ENCODE measurements at regions not wholly inside any gene's neighbourhood (a gene's known extent, or its start where the extent isn't known, plus 50 kb on each side); places are given as distances from the start of the nearest gene placed in this dataset.

GRCh38 chr2:217657252-217657651, 345.5 kb downstream of the TNS1 start:
- TF ChIP-seq CTCF (IDR thresholded peaks at IDR 0.05; ENCODE audit: unreplicated experiment) = no peak
- Mint-ChIP-seq H3K4me3 (ENCODE audit: unreplicated experiment) (no peak overlapping the region), H3K4me1 (ENCODE audit: unreplicated experiment) (peaks cover 3% of the 10 kb centered on the region), H3K27ac (ENCODE audit: unreplicated experiment) (no peak overlapping the region), H3K36me3 (ENCODE audit: low read depth, unreplicated experiment) (no peaks in the 10 kb centered on the region), H3K9me3 (ENCODE audit: unreplicated experiment) (no peaks in the 10 kb centered on the region), H3K27me3 (ENCODE audit: unreplicated experiment) (no peaks in the 10 kb centered on the region)
- DNase-seq (ENCODE audit: low spot score) = no peak

- no peak for TF ChIP-seq CTCF (IDR thresholded peaks at IDR 0.05; ENCODE audit: unreplicated experiment)
- DNase-seq (ENCODE audit: low spot score) = no peak
- H3K4me3 Mint-ChIP-seq (ENCODE audit: unreplicated experiment) = no peak overlapping the region
- H3K4me1 Mint-ChIP-seq (ENCODE audit: unreplicated experiment) = peaks cover 3% of the 10 kb centered on the region
- H3K36me3 Mint-ChIP-seq (ENCODE audit: low read depth, unreplicated experiment) = no peaks in the 10 kb centered on the region
- H3K9me3 Mint-ChIP-seq (ENCODE audit: unreplicated experiment) = no peaks in the 10 kb centered on the region
- no peak overlapping the region for H3K27ac Mint-ChIP-seq (ENCODE audit: unreplicated experiment)
- H3K27me3 Mint-ChIP-seq (ENCODE audit: unreplicated experiment) = no peaks in the 10 kb centered on the region
Observed at GRCh38 chr2:217656316-217656715, 346.5 kb downstream of the TNS1 start.

- Mint-ChIP-seq H3K9me3 (ENCODE audit: unreplicated experiment) (no peaks in the 10 kb centered on the region), H3K27me3 (ENCODE audit: unreplicated experiment) (no peaks in the 10 kb centered on the region), H3K4me1 (ENCODE audit: unreplicated experiment) (peaks cover 3% of the 10 kb centered on the region), H3K36me3 (ENCODE audit: low read depth, unreplicated experiment) (no peaks in the 10 kb centered on the region), H3K27ac (ENCODE audit: unreplicated experiment) (no peak overlapping the region), H3K4me3 (ENCODE audit: unreplicated experiment) (no peak overlapping the region)
- no peak for TF ChIP-seq CTCF (IDR thresholded peaks at IDR 0.05; ENCODE audit: unreplicated experiment)
- DNase-seq (ENCODE audit: low spot score) = no peak
Observed at GRCh38 chr2:217655651-217656050, 347.1 kb downstream of the TNS1 start.

GRCh38 chr2:217654168-217654567, 348.6 kb downstream of the TNS1 start:
- H3K27ac Mint-ChIP-seq (ENCODE audit: unreplicated experiment) = no peak overlapping the region
- TF ChIP-seq CTCF (IDR thresholded peaks at IDR 0.05; ENCODE audit: unreplicated experiment) = no peak
- peaks cover 3% of the 10 kb centered on the region for H3K4me1 Mint-ChIP-seq (ENCODE audit: unreplicated experiment)
- no peak for DNase-seq (ENCODE audit: low spot score)
- H3K4me3 Mint-ChIP-seq (ENCODE audit: unreplicated experiment) = no peak overlapping the region
- no peaks in the 10 kb centered on the region for H3K36me3 Mint-ChIP-seq (ENCODE audit: low read depth, unreplicated experiment)
- H3K27me3 Mint-ChIP-seq (ENCODE audit: unreplicated experiment) = no peaks in the 10 kb centered on the region
- H3K9me3 Mint-ChIP-seq (ENCODE audit: unreplicated experiment) = no peaks in the 10 kb centered on the region

GRCh38 chr2:217652761-217653639, 349.8 kb downstream of the TNS1 start:
- H3K9me3 Mint-ChIP-seq (ENCODE audit: unreplicated experiment) = no peaks in the 10 kb centered on the region
- no peaks in the 10 kb centered on the region for H3K36me3 Mint-ChIP-seq (ENCODE audit: low read depth, unreplicated experiment)
- no peak overlapping the region for H3K27ac Mint-ChIP-seq (ENCODE audit: unreplicated experiment)
- no peak for DNase-seq (ENCODE audit: low spot score)
- TF ChIP-seq CTCF (IDR thresholded peaks at IDR 0.05; ENCODE audit: unreplicated experiment) = no peak
- H3K27me3 Mint-ChIP-seq (ENCODE audit: unreplicated experiment) = no peaks in the 10 kb centered on the region
- peaks cover 3% of the 10 kb centered on the region for H3K4me1 Mint-ChIP-seq (ENCODE audit: unreplicated experiment)
- H3K4me3 Mint-ChIP-seq (ENCODE audit: unreplicated experiment) = no peak overlapping the region
